ENCODE measurements at regions not wholly inside any gene's neighbourhood (a gene's known extent, or its start where the extent isn't known, plus 50 kb on each side); places are given as distances from the start of the nearest gene placed in this dataset.

DNA sequence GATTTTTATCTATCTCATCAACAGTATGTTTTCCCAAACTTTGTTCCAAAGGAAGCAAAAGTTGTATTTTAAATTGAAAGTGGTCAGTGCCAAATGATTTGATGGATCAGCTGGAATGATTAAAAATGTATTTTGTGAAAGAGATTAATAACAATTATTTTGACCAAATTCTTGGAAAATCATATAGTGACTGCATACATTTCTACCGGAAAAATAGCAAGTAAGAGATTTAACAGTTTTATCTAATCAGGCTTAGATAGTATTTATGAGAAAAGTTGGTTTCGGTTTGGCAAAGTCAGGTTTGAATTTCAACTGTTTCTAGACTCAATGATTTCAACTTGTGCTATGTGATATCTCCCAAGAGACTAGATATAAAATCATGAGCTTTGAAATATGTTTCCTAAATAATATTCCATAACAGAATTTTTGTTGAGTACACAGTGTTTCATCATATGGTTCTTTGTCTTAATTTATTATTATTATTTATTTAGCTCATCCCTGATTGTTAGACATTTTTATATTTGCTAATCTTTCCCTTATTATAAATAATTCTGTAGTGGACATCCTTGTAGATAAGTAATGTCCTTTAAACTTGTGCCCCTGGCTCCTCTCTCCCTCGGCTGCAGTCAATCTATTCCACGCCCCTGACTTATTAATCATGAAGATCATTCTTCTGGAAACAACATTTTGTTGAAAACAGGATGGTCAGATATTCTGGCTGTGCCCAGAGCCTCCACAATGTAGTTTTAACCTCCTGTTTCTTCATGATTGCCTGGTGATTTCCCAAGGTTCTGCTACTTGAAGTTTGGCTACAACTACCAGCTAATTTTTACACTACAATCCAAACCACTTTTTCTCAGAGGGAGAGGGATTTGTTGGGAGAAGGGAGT lies 520.7 kb upstream of the TCF4 start:
- TF ChIP-seq, protein P1, sequence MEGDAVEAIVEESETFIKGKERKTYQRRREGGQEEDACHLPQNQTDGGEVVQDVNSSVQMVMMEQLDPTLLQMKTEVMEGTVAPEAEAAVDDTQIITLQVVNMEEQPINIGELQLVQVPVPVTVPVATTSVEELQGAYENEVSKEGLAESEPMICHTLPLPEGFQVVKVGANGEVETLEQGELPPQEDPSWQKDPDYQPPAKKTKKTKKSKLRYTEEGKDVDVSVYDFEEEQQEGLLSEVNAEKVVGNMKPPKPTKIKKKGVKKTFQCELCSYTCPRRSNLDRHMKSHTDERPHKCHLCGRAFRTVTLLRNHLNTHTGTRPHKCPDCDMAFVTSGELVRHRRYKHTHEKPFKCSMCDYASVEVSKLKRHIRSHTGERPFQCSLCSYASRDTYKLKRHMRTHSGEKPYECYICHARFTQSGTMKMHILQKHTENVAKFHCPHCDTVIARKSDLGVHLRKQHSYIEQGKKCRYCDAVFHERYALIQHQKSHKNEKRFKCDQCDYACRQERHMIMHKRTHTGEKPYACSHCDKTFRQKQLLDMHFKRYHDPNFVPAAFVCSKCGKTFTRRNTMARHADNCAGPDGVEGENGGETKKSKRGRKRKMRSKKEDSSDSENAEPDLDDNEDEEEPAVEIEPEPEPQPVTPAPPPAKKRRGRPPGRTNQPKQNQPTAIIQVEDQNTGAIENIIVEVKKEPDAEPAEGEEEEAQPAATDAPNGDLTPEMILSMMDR (IDR thresholded peaks at IDR 0.05) = no peak

DNA sequence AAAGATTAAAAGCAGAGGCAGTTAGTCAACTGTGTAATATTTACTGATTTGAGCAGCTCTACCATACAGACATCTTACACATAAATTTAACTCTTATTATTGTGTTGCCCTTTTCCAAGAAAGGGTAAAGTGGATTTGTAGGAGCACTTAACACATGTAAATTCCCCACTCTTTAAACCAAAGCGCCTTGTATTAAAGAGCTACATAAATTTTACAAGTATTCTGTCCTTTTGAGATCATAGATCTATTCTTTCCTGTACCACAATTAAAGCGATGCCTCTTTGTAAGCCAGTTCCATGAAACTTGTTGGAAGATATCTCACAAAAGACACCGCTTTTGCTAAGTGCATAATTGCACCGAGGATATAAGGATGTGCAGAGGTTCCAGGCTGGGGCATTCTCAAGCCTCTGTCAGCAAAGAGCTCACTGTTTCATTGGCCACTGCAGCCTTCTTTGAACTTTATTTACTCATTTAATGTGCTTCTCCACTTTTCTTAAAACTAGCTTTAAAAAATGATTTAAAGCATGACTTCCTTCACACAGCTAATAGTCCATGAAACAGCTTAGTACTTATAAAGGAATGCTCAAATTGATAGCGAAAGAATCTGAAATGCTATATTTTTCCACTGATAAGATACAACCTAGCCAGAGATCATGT lies 520.0 kb upstream of the TCF4 start:
- TF ChIP-seq, protein P1 (IDR thresholded peaks at IDR 0.05) = no peak

DNA sequence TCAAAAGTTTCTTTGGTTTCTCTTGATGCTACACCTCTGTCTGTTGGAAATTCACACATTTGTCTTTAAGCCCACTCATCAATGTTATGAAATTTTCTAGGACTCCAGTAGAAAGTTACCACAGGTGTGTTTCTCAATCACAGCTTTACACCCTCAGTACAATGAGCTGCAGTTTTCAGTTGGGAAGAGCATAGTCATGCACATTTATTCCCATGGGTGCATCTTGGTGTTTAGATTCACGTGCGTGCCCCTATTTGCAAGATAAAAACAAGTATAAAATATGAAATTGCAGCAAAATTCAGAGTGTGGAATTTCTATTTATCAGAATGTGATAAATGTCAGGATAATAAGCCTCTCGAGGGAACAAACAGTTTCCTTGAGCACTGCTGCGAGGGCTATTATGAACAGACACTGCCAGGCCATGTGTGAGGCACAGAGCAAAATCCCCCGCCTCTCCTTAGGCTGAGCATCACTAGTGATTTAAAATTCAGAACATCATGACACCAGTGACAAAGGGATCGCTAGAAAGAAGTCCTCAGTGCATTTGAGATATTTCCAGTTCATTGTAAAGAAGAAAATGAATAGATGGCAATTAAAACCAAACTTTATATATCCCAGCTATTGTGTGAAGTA lies 512.2 kb upstream of the TCF4 start:
- TF ChIP-seq, protein P1 (IDR thresholded peaks at IDR 0.05) = no peak

DNA sequence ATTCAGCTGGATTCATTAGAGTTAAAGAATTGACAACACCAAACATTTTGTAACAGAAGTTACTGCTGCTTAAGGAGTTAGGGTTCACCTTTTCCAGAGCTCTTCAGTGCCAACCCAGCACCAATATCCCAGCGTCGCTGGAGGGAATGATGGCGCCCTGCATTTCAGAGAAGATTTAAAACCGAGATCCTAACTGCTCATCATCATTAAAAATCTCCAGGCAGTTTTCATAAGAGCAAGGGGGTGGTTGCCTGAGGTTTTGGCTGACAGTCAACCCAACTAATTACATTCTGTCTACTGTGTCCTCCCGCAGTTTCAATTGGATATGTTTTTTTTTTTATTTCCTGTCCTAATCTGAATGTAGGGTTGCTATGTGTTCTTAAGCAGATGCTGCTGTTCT lies 509.6 kb upstream of the TCF4 start:
- TF ChIP-seq, protein P1 (IDR thresholded peaks at IDR 0.05) = no peak

DNA sequence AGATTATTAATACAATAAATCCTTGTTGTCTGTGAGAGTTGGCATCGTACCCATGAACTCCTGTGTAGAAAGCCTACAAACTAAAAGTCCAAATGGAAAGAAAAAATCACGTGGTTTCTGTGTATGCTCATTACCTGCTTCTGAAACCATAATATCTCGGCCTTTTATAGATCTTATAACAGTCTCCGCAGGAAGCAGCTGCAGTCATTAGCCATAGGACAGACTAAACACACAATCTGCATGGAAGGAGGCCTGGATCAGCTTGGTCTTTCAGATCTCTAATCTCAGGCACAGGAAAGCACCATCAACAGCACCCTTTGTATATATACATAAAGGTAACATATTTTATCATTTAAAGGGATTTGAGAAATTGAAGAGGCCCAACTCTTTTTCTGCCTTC lies 508.9 kb upstream of the TCF4 start:
- TF ChIP-seq, protein P1 (IDR thresholded peaks at IDR 0.05) = no peak

DNA sequence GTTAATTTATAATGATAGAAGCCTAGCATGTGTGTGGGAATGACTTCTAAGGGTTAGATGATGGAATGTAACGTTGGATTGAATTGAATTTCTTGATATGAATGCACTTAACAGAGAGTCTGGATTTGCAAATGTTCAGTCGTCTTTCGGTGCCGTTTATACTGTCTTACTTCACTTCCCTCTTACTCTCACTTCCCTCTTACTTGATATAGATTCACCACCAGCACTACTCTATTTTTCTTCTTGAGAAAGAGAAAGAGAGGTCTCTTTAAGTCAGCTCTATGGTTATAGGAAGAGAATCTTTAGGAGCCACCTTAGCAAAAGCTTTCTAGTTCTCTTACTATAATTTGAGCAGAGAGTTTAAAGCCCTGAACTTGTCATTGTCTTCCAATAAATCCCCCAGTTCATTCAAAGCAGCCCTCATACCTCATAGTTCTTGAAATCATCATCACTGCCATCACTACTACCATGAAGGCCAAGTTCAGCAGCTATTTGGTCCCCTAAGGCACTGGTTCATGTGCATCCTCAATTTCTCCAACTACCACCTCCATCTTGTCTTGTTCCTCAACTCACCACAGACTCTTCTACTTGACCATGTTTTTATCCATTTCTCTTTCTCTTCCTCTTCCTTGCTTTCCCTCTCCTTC lies 501.7 kb upstream of the TCF4 start:
- TF ChIP-seq, protein P1 (IDR thresholded peaks at IDR 0.05) = no peak

DNA sequence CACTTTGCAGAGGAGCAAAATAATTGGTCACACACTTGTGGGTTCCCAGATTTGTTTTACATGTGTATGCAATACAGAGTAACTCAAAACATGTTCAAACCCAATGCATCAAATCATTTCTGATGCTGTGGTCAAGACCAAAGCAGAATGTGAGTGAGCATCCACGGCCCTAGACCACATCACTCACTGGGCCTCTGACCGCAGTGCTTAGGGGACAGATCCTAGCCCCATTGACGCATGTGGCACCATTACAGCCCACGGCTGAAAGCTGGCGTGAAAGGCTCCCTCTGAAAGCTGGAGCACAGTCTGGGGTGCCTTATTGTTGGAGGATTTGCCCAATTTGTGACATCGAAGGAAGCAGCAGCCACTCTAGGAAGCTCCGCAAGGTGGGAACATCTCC lies 498.8 kb upstream of the TCF4 start:
- TF ChIP-seq, protein P1 (IDR thresholded peaks at IDR 0.05) = no peak
